ENCODE measurements at regions not wholly inside any gene's neighbourhood (a gene's known extent, or its start where the extent isn't known, plus 50 kb on each side); places are given as distances from the start of the nearest gene placed in this dataset.

DNA sequence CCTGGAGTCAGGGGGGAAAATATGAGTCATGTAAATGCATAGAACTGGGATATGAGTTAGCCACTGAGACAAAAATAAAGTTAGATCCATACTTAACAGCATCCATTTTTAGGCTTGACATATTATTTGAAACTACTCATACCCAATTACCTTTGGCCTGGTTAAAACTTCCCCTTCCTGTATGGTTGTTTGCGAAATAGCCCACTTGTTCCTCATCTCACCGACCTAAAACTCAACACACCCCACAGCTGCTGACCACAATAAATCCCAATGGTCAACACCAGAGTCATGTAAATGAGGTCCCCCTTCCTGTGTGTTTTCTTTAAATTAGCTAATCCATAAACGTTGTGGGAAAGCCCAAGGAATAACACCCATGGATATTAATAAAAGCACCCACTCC is 55.2 kb upstream of the TMEM215 start:
- TF ChIP-seq ZFX (IDR thresholded peaks at IDR 0.05) (no peak), YY1 (IDR thresholded peaks at IDR 0.05; ENCODE audit: extremely low read depth, insufficient replicate concordance, low read depth, low read length) (no peak), CEBPB (IDR thresholded peaks at IDR 0.05; ENCODE audit: low read depth) (no peak), JUND (IDR thresholded peaks at IDR 0.05) (no peak), TCF7L2 (IDR thresholded peaks at IDR 0.05; ENCODE audit: borderline replicate concordance, extremely low read depth, insufficient read depth, insufficient read length) (no peak), SRF (IDR thresholded peaks at IDR 0.05; ENCODE audit: low read depth) (no peak), ZNF274 (IDR thresholded peaks at IDR 0.05; ENCODE audit: low read depth, low read length) (no peak), FOSL1 (IDR thresholded peaks at IDR 0.05; ENCODE audit: low read depth) (no peak), RAD21 (IDR thresholded peaks at IDR 0.05; ENCODE audit: low read depth) (no peak), CBX3 (IDR thresholded peaks at IDR 0.05; ENCODE audit: low read depth) (no peak)
- TF ChIP-seq, protein P1, sequence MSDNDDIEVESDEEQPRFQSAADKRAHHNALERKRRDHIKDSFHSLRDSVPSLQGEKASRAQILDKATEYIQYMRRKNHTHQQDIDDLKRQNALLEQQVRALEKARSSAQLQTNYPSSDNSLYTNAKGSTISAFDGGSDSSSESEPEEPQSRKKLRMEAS (IDR thresholded peaks at IDR 0.05) = no peak
- TF ChIP-seq, protein P2, sequence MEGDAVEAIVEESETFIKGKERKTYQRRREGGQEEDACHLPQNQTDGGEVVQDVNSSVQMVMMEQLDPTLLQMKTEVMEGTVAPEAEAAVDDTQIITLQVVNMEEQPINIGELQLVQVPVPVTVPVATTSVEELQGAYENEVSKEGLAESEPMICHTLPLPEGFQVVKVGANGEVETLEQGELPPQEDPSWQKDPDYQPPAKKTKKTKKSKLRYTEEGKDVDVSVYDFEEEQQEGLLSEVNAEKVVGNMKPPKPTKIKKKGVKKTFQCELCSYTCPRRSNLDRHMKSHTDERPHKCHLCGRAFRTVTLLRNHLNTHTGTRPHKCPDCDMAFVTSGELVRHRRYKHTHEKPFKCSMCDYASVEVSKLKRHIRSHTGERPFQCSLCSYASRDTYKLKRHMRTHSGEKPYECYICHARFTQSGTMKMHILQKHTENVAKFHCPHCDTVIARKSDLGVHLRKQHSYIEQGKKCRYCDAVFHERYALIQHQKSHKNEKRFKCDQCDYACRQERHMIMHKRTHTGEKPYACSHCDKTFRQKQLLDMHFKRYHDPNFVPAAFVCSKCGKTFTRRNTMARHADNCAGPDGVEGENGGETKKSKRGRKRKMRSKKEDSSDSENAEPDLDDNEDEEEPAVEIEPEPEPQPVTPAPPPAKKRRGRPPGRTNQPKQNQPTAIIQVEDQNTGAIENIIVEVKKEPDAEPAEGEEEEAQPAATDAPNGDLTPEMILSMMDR (IDR thresholded peaks at IDR 0.05 in 2 of 3, conservative IDR thresholded peaks at IDR 0.05 in 1 of 3; ENCODE audit: borderline replicate concordance in 1 of 3, insufficient read depth in 1 of 3, low read depth in 2 of 3, low read length in 2 of 3) = no peak
- Histone ChIP-seq H3K27me3 (ENCODE audit: insufficient read depth, low read length) (peaks cover 13% of the 10 kb centered on the region; the same call in 1 of the 2 replicates), H3K9ac (ENCODE audit: low read length) (no peak overlapping the region), H3K9me2 (ENCODE audit: insufficient read depth) (no peaks in the 10 kb centered on the region), H3K4me3 (replicated peaks in 1 of 2; ENCODE audit: low read depth in 1 of 2, low read length in 2 of 2) (no peak overlapping the region), H3K4me2 (ENCODE audit: low read length) (no peak overlapping the region), H4K20me1 (ENCODE audit: insufficient read depth) (no peaks in the 10 kb centered on the region), H3K36me3 (ENCODE audit: control insufficient read depth in 1 of 2, insufficient read depth in 2 of 2, low read length in 2 of 2) (no peaks in the 10 kb centered on the region), H2AFZ (ENCODE audit: low read depth, low read length, poor library complexity, severe bottlenecking) (no peak overlapping the region), H3K9me3 (ENCODE audit: control insufficient read depth in 1 of 2, insufficient read depth in 1 of 2, low read depth in 1 of 2, low read length in 2 of 2) (no peaks in the 10 kb centered on the region), H3K4me1 (ENCODE audit: control insufficient read depth in 1 of 2, insufficient read depth in 2 of 2, low read length in 2 of 2) (no peaks in the 10 kb centered on the region), H3K27ac (ENCODE audit: low read depth, low read length) (no peak overlapping the region), H3K79me2 (ENCODE audit: insufficient read depth, low read length) (no peaks in the 10 kb centered on the region)
- POLR2A ChIA-PET = no interaction called here
- RAD21 ChIA-PET (ENCODE audit: low non-redundant PET in 1 of 2, low total read pairs in 2 of 2, uncharacterized antibody in 2 of 2, unreplicated experiment in 2 of 2) = no interaction called here
- DNase-seq (ENCODE audit: low read depth, low spot score) = no peak
- intact Hi-C loops (cut with micrococcal nuclease) = no loop called here
- ATAC-seq = no peak
- CTCF ChIA-PET = no interaction called here
- BruUV-seq (replicated peaks) = no TSS peak
